Psoas muscle (tissue), 7 donors: ENCODE measurements at regions not wholly inside any gene's neighbourhood (a gene's known extent, or its start where the extent isn't known, plus 50 kb on each side); places are given as distances from the start of the nearest gene placed in this dataset.
A peak's percentile ranks its signal among the peaks of the same experiment; 100 is the strongest.

ENCODE experiments used
- ATAC-seq, 4 donors: fragments of 200-7000 bp; cut with Tn5 transposase; one replicate each; pipeline ENCODE4 v1.9.1; 2020; ENCODE audit warnings: moderate library complexity in 3 of 4, mild to moderate bottlenecking in 2 of 4
- DNase-seq, 2 donors: peaks; one replicate each; pipeline ENCODE4 v3.0.0-alpha.2; 2020
- H3K27ac ChIP-seq: fragments of 200-600 bp; one replicate; pipeline ENCODE4 v1.8.0; 2022
- H3K27me3 ChIP-seq, 3 donors: fragments of 200-600 bp in 1 of 3; one replicate each; pipeline versions ENCODE4 v1.6.1 to v1.8.0; 2013 to 2022; ENCODE audit warnings: low read length in 2 of 3, mild to moderate bottlenecking in 2 of 3, moderate library complexity in 1 of 3; ENCODE audit not compliant: insufficient read depth in 3 of 3
- H3K36me3 ChIP-seq, 2 donors: fragments of 200-600 bp in 1 of 2; one replicate each; pipeline versions ENCODE4 v1.6.1 to v1.8.0; 2013 to 2022; ENCODE audit warnings: low read depth in 1 of 2, mild to moderate bottlenecking in 1 of 2, moderate library complexity in 1 of 2; ENCODE audit not compliant: insufficient read depth in 1 of 2
- H3K4me1 ChIP-seq: fragments of 200-600 bp; one replicate; pipeline ENCODE4 v1.8.0; 2022
- H3K4me3 ChIP-seq: fragments of 200-600 bp; one replicate; pipeline ENCODE4 v1.8.0; 2022; ENCODE audit warnings: mild to moderate bottlenecking
- H3K9me3 ChIP-seq: fragments of 200-600 bp; one replicate; pipeline ENCODE4 v1.8.0; 2022
- CTCF ChIP-seq: fragments of 200-600 bp; IDR thresholded peaks from one replicate; pipeline ENCODE4 v1.8.0; 2022; ENCODE audit warnings: antibody characterized with exemption
- WGBS, 3 donors: extraction: QIAGEN DNeasy Blood & Tissue Kit; methylation state at CpG; one replicate each; pipeline versions ENCODE4 v1.1.6 to v1.1.7; 2013; 5-methylcytosine and 5-hydroxymethylcytosine counted together
- intact Hi-C, 2 donors: fragments of 100-400 bp; cut with DNase I; formaldehyde crosslinking; loops; one replicate each; pipeline versions ENCODE4 v1.11.0 to v1.14.2; 2022
- donor health status: healthy with polysubstance abuse.
- donor health status: DM: no; HTN: no; CAD: no; lungs with moderate emphysema.
- donor health status: Bipolar disorder and iron deficiency.
- donor health status: healthy.
- donor health status: DM: yes; HTN: yes; CAD: no.
- donor health status: DM: no; HTN: no; CAD: no.
- donor health status: DM: yes; HTN: yes; CAD: no.

GRCh38 chr4:152023674-152024073 lies 262.9 kb upstream of the GATB start:
- intact Hi-C loops: no loop called here
- Histone ChIP-seq H3K27me3 (no peaks in the 10 kb centered on the region), H3K36me3 (no peaks in the 10 kb centered on the region), H3K4me1 (no peaks in the 10 kb centered on the region), H3K27ac (no peak overlapping the region), H3K4me3 (no peak overlapping the region), H3K9me3 (no peaks in the 10 kb centered on the region)
- no peak for ATAC-seq
- WGBS, 3 donors: 79 to 88% (median 84%) methylated on average over 9 of the region's 9 CpGs
- no peak for TF ChIP-seq CTCF
- no peak for DNase-seq

DNA sequence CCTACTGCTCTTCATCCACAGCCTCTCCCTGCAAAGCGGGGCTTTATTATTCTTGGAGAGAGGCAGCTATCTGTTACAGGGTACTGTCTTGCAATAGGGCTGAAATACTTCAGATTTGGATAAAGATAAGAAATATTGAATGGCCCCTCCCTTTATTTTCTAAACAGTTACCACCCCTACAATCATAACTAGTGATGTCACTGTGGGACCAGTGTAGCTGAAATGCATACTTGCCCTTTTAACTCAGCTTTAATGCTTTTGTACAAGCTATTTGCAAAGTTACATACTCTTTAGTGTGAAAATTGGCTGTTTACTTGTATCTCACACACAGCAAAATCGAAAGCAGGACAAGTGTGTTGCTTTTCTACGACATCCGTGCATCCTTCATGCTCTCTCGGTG lies 261.7 kb upstream of the GATB start:
- intact Hi-C loops: no loop called here
- Histone ChIP-seq H3K9me3 (no peaks in the 10 kb centered on the region), H3K4me3 (no peak overlapping the region), H3K36me3 (no peaks in the 10 kb centered on the region), H3K27ac (no peak overlapping the region), H3K27me3 (no peaks in the 10 kb centered on the region), H3K4me1 (no peaks in the 10 kb centered on the region)
- TF ChIP-seq CTCF: no peak
- ATAC-seq (no peak), DNase-seq (no peak)
- 86 to 88% (median 87%) methylated on average over 5 of the region's 5 CpGs for WGBS, 3 donors

DNA sequence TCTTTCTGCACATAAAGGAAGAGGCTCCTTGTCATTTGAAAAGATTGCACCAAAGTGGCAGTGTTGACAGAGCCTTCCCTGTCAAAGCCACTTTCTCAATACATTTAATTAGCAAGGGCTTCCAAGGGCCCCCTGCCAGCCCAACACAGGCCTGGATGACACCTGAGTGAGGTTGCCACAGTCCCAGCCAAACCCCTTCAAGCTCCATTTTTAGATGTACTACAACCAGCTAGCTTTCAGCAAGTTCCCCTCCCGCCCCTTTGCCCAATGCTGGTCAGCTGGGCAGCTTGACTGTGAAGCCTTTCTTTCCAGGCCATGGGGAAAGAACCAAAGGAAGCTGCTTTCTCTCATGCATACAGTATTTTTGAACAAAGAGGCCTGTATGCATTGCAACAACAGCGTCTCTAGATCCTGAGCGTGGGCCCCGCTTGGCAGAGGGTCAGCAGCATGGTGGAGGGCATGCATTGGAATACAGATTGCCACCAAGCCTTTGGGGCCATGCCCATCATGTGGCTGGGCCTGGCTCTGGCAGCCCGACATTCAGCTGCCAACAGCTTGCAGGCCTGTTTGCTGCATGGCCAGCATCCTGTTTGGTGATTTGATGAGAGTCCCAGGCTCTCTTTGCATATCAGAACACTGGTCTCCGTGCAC lies 261.1 kb upstream of the GATB start:
- Histone ChIP-seq H3K36me3 (no peaks in the 10 kb centered on the region), H3K27me3 (no peaks in the 10 kb centered on the region), H3K9me3 (no peaks in the 10 kb centered on the region), H3K27ac (no peak overlapping the region), H3K4me1 (no peaks in the 10 kb centered on the region), H3K4me3 (no peak overlapping the region)
- peak in 2 of 4 donors; percentile 39 to 78 for ATAC-seq
- TF ChIP-seq CTCF: no peak
- 53 to 77% (median 66%) methylated on average over 6 of the region's 6 CpGs for WGBS, 3 donors
- intact Hi-C loops: no loop called here
- DNase-seq: no peak

DNA sequence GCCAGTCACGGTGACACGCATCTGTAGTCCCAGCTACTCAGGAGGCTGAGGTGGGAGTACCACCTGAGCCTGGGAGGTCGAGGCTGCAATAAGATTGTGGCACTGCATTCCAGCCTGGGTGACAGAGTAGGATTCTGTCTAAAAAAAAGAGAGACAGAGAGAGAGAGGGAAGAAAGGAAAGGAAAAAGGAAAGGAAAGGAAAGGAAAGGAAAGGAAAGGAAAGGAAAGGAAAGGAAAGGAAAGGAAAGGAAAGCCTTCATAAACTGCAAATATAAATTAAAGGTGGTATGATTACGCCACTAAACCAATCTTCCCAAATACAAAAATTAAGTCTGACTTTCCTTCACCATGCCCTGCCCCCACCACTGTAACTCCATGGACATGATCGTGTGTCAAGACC lies 259.3 kb upstream of the GATB start:
- ATAC-seq: no peak
- intact Hi-C loops: no loop called here
- TF ChIP-seq CTCF: no peak

DNA sequence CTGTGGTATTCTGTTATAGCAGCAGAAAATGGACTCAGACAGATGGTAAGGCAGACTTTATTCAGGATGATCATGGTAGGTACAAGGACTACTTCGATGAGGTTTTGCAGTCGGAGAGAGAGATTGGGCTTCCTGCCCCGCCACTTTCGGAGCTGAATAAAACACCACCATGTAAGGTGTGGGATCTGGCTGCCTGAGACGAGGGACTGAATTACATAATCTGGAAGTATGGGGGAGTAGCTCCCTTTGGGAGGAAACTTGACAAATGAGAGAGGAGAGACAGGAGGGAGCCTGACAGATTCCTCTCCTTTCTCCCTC lies 255.5 kb upstream of the GATB start:
- ATAC-seq (no peak), DNase-seq (no peak)
- Histone ChIP-seq H3K4me3 (no peak overlapping the region), H3K9me3 (no peaks in the 10 kb centered on the region), H3K4me1 (no peaks in the 10 kb centered on the region), H3K36me3 (no peaks in the 10 kb centered on the region), H3K27me3 (no peaks in the 10 kb centered on the region), H3K27ac (no peak overlapping the region)
- intact Hi-C loops: no loop called here
- WGBS, 3 donors: 83 to 88% (median 86%) methylated on average over 5 of the region's 5 CpGs
- TF ChIP-seq CTCF: no peak

More for the DNA sequence above, 259.3 kb upstream of the GATB start:
- H3K9me3 ChIP-seq: no peaks in the 10 kb centered on the region
- H3K27me3 ChIP-seq: no peaks in the 10 kb centered on the region
- H3K4me1 ChIP-seq: no peaks in the 10 kb centered on the region
- DNase-seq: no peak
- no peaks in the 10 kb centered on the region for H3K36me3 ChIP-seq
- no peak overlapping the region for H3K4me3 ChIP-seq
- H3K27ac ChIP-seq: no peak overlapping the region
- 80 to 86% (median 85%) methylated on average over 5 of the region's 5 CpGs for WGBS, 3 donors
